Gastrocnemius medialis (tissue), 4 donors: ENCODE measurements at regions not wholly inside any gene's neighbourhood (a gene's known extent, or its start where the extent isn't known, plus 50 kb on each side); places are given as distances from the start of the nearest gene placed in this dataset.

Experiments used
- ATAC-seq, 2 donors: fragments of 150-250 bp; one replicate each; pipeline ENCODE4 v1.9.1; 2016
- DNase-seq, 2 donors: peaks; one replicate each; pipeline ENCODE4 v3.0.0-alpha.2; 2019
- H3K27ac ChIP-seq, 4 donors: fragments of 200-600 bp; sonication (generic); 1 replicate in 1 of 4; 2 replicates in 3 of 4; pipeline ENCODE4 v1.5.1; 2016 to 2018; ENCODE audit warnings: mild to moderate bottlenecking in 2 of 4, moderate library complexity in 1 of 4
- H3K27me3 ChIP-seq, 3 donors: fragments of 200-600 bp; sonication (generic) in 2 of 3; 1 replicate in 1 of 3; 2 replicates in 2 of 3; pipeline versions ENCODE4 v1.5.1 to v1.6.0; 2016 to 2019; ENCODE audit warnings: mild to moderate bottlenecking in 1 of 3, moderate library complexity in 1 of 3
- H3K36me3 ChIP-seq, 2 donors: fragments of 200-600 bp; sonication (generic) in 1 of 2; one replicate each; pipeline ENCODE4 v1.5.1; 2017 to 2018
- H3K4me1 ChIP-seq, 2 donors: fragments of 200-600 bp; sonication (generic) in 1 of 2; one replicate each; pipeline ENCODE4 v1.5.1; 2016 to 2017; ENCODE audit warnings: mild to moderate bottlenecking in 2 of 2
- H3K4me3 ChIP-seq, 4 donors: fragments of 200-600 bp; sonication (generic) in 3 of 4; 1 replicate in 1 of 4; 2 replicates in 3 of 4; pipeline ENCODE4 v1.5.1; 2016 to 2019; ENCODE audit warnings: mild to moderate bottlenecking in 2 of 4
- H3K9me3 ChIP-seq, 3 donors: fragments of 200-600 bp; sonication (generic) in 2 of 3; 1 replicate in 1 of 3; 2 replicates in 2 of 3; pipeline ENCODE4 v1.5.1; 2016 to 2019
- POLR2A ChIP-seq, 2 donors: fragments of 450-650 bp; IDR thresholded peaks; one replicate each; pipeline ENCODE4 v1.6.1; 2017; ENCODE audit warnings: antibody characterized with exemption in 2 of 2, mild to moderate bottlenecking in 2 of 2, moderate library complexity in 2 of 2
- in situ Hi-C, 4 donors: fragments of 200-750 bp; cut with MboI; loops; one replicate each; pipeline versions ENCODE4 v1.15.0 to v1.8.0; 2017; ENCODE audit warnings: low sequenced_read_pairs in 4 of 4
- intact Hi-C: fragments of 100-400 bp; cut with DNase I; formaldehyde crosslinking; loops from one replicate; pipeline ENCODE4 v1.15.1; 2023; ENCODE audit warnings: low total_unique reads
- TF ChIP-seq, protein P1 (sequence below), 5 experiments: fragments of 450-650 bp in 3 of 5; fragments of 200-600 bp in 2 of 5; sonication (generic) in 2 of 5; IDR thresholded peaks in 4 of 5; conservative IDR thresholded peaks in 1 of 5; 1 replicate in 4 of 5; 2 replicates in 1 of 5; pipeline ENCODE4 v1.5.1; 2016 to 2019; ENCODE audit warnings: antibody characterized with exemption in 5 of 5, mild to moderate bottlenecking in 3 of 5, moderate library complexity in 3 of 5

- intact Hi-C loops (no loop called here), in situ Hi-C loops (no loop called here)
- Histone ChIP-seq H3K27me3 (no peaks in the 10 kb centered on the region), H3K36me3 (no peaks in the 10 kb centered on the region), H3K4me3 (no peak overlapping the region), H3K27ac (no peak overlapping the region), H3K4me1 (no peaks in the 10 kb centered on the region), H3K9me3 (no peaks in the 10 kb centered on the region)
- TF ChIP-seq, protein P1, sequence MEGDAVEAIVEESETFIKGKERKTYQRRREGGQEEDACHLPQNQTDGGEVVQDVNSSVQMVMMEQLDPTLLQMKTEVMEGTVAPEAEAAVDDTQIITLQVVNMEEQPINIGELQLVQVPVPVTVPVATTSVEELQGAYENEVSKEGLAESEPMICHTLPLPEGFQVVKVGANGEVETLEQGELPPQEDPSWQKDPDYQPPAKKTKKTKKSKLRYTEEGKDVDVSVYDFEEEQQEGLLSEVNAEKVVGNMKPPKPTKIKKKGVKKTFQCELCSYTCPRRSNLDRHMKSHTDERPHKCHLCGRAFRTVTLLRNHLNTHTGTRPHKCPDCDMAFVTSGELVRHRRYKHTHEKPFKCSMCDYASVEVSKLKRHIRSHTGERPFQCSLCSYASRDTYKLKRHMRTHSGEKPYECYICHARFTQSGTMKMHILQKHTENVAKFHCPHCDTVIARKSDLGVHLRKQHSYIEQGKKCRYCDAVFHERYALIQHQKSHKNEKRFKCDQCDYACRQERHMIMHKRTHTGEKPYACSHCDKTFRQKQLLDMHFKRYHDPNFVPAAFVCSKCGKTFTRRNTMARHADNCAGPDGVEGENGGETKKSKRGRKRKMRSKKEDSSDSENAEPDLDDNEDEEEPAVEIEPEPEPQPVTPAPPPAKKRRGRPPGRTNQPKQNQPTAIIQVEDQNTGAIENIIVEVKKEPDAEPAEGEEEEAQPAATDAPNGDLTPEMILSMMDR (IDR thresholded peaks at IDR 0.05 in 4 of 5, conservative IDR thresholded peaks at IDR 0.05 in 1 of 5), result no peak
- TF ChIP-seq POLR2A (IDR thresholded peaks at IDR 0.05), result no peak
- DNase-seq, result no peak
- no peak for ATAC-seq
These were observed 1137.0 kb upstream of the PHF14 start for GRCh38 chr7:9836671-9837070.

GRCh38 chr7:9842301-9842700, 1131.4 kb upstream of the PHF14 start:
- no peak for ATAC-seq
- TF ChIP-seq, protein P1 (IDR thresholded peaks at IDR 0.05 in 4 of 5, conservative IDR thresholded peaks at IDR 0.05 in 1 of 5), result no peak
- TF ChIP-seq POLR2A (IDR thresholded peaks at IDR 0.05), result no peak
- intact Hi-C loops, result no loop called here

DNA sequence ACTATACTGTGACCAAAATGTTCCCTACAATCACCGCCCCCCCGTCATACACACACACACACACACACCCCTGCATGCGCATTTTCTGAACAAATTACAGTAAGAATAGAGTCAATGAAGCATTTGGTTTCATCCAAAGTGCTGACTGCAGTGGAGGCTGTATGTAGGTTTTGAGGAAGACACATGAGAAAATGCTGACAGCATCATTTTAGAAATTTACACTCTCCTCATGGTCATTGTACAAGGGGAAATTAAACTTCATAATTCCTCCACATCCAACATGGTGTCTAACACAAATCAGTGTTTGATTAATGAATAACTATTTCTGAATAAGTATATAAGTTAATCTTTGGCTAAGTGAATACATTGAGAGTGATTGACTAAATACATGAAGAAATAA, 1126.8 kb upstream of the PHF14 start:
- Histone ChIP-seq H3K4me1 (no peaks in the 10 kb centered on the region), H3K27ac (no peak overlapping the region), H3K27me3 (no peaks in the 10 kb centered on the region), H3K9me3 (no peaks in the 10 kb centered on the region), H3K4me3 (no peak overlapping the region), H3K36me3 (no peaks in the 10 kb centered on the region)
- in situ Hi-C loops, result no loop called here
- ATAC-seq (no peak), DNase-seq (no peak)
- no peak for TF ChIP-seq POLR2A (IDR thresholded peaks at IDR 0.05)
- TF ChIP-seq, protein P1 (IDR thresholded peaks at IDR 0.05 in 4 of 5, conservative IDR thresholded peaks at IDR 0.05 in 1 of 5), result no peak
- intact Hi-C loops, result no loop called here

More at GRCh38 chr7:9842301-9842700, 1131.4 kb upstream of the PHF14 start:
- no peak for DNase-seq
- Histone ChIP-seq H3K27ac (no peak overlapping the region), H3K36me3 (no peaks in the 10 kb centered on the region), H3K4me3 (no peak overlapping the region), H3K4me1 (no peaks in the 10 kb centered on the region), H3K27me3 (no peaks in the 10 kb centered on the region), H3K9me3 (no peaks in the 10 kb centered on the region)
- in situ Hi-C loops, result no loop called here

GRCh38 chr7:9854605-9855004, 1119.1 kb upstream of the PHF14 start:
- TF ChIP-seq, protein P1 (IDR thresholded peaks at IDR 0.05 in 4 of 5, conservative IDR thresholded peaks at IDR 0.05 in 1 of 5), result no peak
- Histone ChIP-seq H3K36me3 (no peaks in the 10 kb centered on the region), H3K27ac (no peak overlapping the region), H3K9me3 (no peaks in the 10 kb centered on the region), H3K4me1 (no peaks in the 10 kb centered on the region), H3K4me3 (no peak overlapping the region), H3K27me3 (no peaks in the 10 kb centered on the region)
- in situ Hi-C loops, result no loop called here
- DNase-seq (no peak), ATAC-seq (no peak)
- intact Hi-C loops, result no loop called here

DNA sequence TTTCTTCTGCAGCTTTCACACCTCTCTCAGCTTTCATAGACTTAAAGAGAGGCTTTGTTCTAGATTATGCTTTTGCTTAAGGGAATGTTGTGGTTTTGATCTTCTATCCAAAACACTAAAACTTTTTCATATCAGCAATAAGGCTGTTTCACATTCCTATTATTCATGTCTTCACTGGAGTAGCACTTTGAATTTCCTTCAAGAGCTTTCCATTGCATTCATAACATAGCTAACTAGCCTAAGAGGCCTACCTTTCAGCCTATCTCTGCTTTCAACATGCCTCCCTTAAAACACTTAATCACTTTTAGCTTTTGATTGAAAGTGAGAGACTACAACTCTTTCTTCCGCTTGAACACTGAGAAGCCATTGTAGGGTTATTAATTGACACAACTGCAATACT, 1117.0 kb upstream of the PHF14 start:
- TF ChIP-seq, protein P1 (IDR thresholded peaks at IDR 0.05 in 4 of 5, conservative IDR thresholded peaks at IDR 0.05 in 1 of 5), result no peak
- TF ChIP-seq POLR2A (IDR thresholded peaks at IDR 0.05), result no peak
- intact Hi-C loops, result no loop called here
- no peaks in the 10 kb centered on the region for H3K9me3 ChIP-seq
- H3K4me1 ChIP-seq, result no peaks in the 10 kb centered on the region
- no peak overlapping the region for H3K27ac ChIP-seq
- in situ Hi-C loops, result no loop called here
- no peak for DNase-seq
- H3K27me3 ChIP-seq, result no peaks in the 10 kb centered on the region
- no peak for ATAC-seq
- H3K36me3 ChIP-seq, result no peaks in the 10 kb centered on the region
- no peak overlapping the region for H3K4me3 ChIP-seq
